SU-DHL-6 (cell line): ENCODE measurements at regions not wholly inside any gene's neighbourhood (a gene's known extent, or its start where the extent isn't known, plus 50 kb on each side); places are given as distances from the start of the nearest gene placed in this dataset.
A peak's percentile ranks its signal among the peaks of the same experiment; 100 is the strongest.

Experiments
- H2AFZ ChIP-seq: fragments of 200-600 bp; sonication (generic); 2 replicates; pipeline ENCODE4 v1.6.1; 2014; ENCODE audit warnings: low read depth, mild to moderate bottlenecking, moderate library complexity, mixed read lengths, antibody characterized with exemption, low read length; ENCODE audit not compliant: severe bottlenecking
- H3F3A ChIP-seq: fragments of 200-600 bp; shearing (Covaris generic); 2 replicates; pipeline ENCODE4 v1.6.0; 2016; ENCODE audit warnings: antibody characterized with exemption, mild to moderate bottlenecking; ENCODE audit not compliant: insufficient read depth
- H3K27ac ChIP-seq: fragments of 200-600 bp; sonication (generic); 2 replicates; pipeline ENCODE4 v1.5.1; 2016; ENCODE audit warnings: low read depth, mild to moderate bottlenecking, low read length, moderate library complexity, mixed read lengths
- H3K27me3 ChIP-seq: fragments of 200-600 bp; sonication (generic), shearing (Covaris generic); 2 replicates; pipeline ENCODE4 v1.6.0; 2014; ENCODE audit warnings: mild to moderate bottlenecking, low read length
- H3K36me3 ChIP-seq: fragments of 200-600 bp; sonication (generic); 2 replicates; pipeline ENCODE4 v1.6.1; 2014; ENCODE audit warnings: mild to moderate bottlenecking, low read length, mixed read lengths
- H3K4me2 ChIP-seq: fragments of 300-600, 200-600 bp; shearing (Covaris generic), sonication (generic); 2 replicates; pipeline ENCODE4 v1.6.0; 2014; ENCODE audit warnings: low read length, low read depth, mild to moderate bottlenecking; ENCODE audit not compliant: poor library complexity, severe bottlenecking
- H3K4me3 ChIP-seq: fragments of 200-600 bp; sonication (generic); 2 replicates; pipeline ENCODE4 v1.5.1; 2014; ENCODE audit warnings: antibody characterized with exemption, low read length, mild to moderate bottlenecking, mixed read lengths; ENCODE audit not compliant: insufficient read depth, poor library complexity, severe bottlenecking
- H3K79me2 ChIP-seq: fragments of 200-600 bp; sonication (generic); 2 replicates; pipeline ENCODE4 v1.6.1; 2014; ENCODE audit warnings: mild to moderate bottlenecking, low read length, moderate library complexity; ENCODE audit not compliant: insufficient read depth
- H3K9ac ChIP-seq: fragments of 200-600 bp; sonication (generic); 2 replicates; pipeline ENCODE4 v1.7.0; 2014; ENCODE audit warnings: mild to moderate bottlenecking, low read length
- H3K9me2 ChIP-seq: fragments of 200-600 bp; sonication (generic); replicated peaks from 2 replicates; pipeline ENCODE4 v1.6.1; 2014; ENCODE audit warnings: low read length; ENCODE audit not compliant: insufficient read depth
- H3K9me3 ChIP-seq: fragments of 200-600 bp; sonication (generic); 2 replicates; pipeline ENCODE4 v1.6.1; 2014; ENCODE audit warnings: low read length, mixed read lengths; ENCODE audit not compliant: insufficient read depth
- H4K20me1 ChIP-seq: fragments of 200-600 bp; sonication (generic); 2 replicates; pipeline ENCODE4 v1.6.1; 2014; ENCODE audit warnings: low read depth, mild to moderate bottlenecking, antibody characterized with exemption, low read length, moderate library complexity, mixed read lengths
- EZH2phosphoT487 ChIP-seq: fragments of 200-600 bp; sonication (generic), shearing (Covaris generic); conservative IDR thresholded peaks from 2 replicates; pipeline ENCODE4 v1.6.1; 2018; ENCODE audit warnings: mild to moderate bottlenecking, antibody characterized with exemption, low read length, moderate library complexity, mixed read lengths
- TF ChIP-seq, protein P1 (sequence below): fragments of 200-600 bp; sonication (generic); IDR thresholded peaks from one replicate; pipeline ENCODE4 v1.5.1; 2017; ENCODE audit warnings: antibody characterized with exemption, mild to moderate bottlenecking, low read length, moderate library complexity; ENCODE audit not compliant: insufficient read depth, poor library complexity, severe bottlenecking

- no peak overlapping the region for H3K27ac ChIP-seq
- H3K4me2 ChIP-seq: peak overlapping the region; percentile 40
- no peaks in the 10 kb centered on the region for H3F3A ChIP-seq
- H2AFZ ChIP-seq: peak overlapping the region; percentile 93
- H3K36me3 ChIP-seq: no peaks in the 10 kb centered on the region
- H3K9me3 ChIP-seq: no peaks in the 10 kb centered on the region
- H3K9me2 ChIP-seq: no peaks in the 10 kb centered on the region
- H3K4me3 ChIP-seq: no peak overlapping the region
- H4K20me1 ChIP-seq: no peaks in the 10 kb centered on the region
- H3K79me2 ChIP-seq: no peaks in the 10 kb centered on the region
- TF ChIP-seq EZH2phosphoT487: no peak
- TF ChIP-seq, protein P1, sequence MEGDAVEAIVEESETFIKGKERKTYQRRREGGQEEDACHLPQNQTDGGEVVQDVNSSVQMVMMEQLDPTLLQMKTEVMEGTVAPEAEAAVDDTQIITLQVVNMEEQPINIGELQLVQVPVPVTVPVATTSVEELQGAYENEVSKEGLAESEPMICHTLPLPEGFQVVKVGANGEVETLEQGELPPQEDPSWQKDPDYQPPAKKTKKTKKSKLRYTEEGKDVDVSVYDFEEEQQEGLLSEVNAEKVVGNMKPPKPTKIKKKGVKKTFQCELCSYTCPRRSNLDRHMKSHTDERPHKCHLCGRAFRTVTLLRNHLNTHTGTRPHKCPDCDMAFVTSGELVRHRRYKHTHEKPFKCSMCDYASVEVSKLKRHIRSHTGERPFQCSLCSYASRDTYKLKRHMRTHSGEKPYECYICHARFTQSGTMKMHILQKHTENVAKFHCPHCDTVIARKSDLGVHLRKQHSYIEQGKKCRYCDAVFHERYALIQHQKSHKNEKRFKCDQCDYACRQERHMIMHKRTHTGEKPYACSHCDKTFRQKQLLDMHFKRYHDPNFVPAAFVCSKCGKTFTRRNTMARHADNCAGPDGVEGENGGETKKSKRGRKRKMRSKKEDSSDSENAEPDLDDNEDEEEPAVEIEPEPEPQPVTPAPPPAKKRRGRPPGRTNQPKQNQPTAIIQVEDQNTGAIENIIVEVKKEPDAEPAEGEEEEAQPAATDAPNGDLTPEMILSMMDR: peak; percentile 42
- no peaks in the 10 kb centered on the region for H3K27me3 ChIP-seq
- no peak overlapping the region for H3K9ac ChIP-seq
Observed at GRCh38 chr5:28344836-28345433, 1306.5 kb upstream of the CDH9 start.

DNA sequence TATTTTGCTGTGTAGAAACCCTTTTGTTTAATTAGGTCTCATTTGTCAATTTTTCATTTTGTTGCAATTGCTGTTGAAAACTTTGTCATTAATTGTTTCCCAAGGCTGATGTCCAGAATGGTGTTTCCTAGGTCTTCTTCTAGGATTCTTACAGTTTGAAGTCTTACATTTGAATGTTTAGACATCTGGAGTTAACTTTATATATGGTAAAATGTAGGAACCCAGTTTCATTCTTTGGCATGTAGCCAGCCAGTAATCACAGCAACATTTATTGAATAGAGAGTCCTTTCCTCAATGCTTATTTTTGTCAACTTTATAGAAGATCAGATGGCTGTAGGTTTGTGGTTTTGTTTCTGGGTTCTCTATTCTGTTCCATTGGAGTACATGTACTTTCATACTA, 1290.8 kb upstream of the CDH9 start:
- no peaks in the 10 kb centered on the region; the same call in 1 of the 2 replicates for H3F3A ChIP-seq
- no peaks in the 10 kb centered on the region for H3K36me3 ChIP-seq
- H3K9me3 ChIP-seq: no peaks in the 10 kb centered on the region
- no peaks in the 10 kb centered on the region for H3K79me2 ChIP-seq
- H3K27me3 ChIP-seq: no peaks in the 10 kb centered on the region
- no peak overlapping the region for H3K4me2 ChIP-seq
- no peak overlapping the region for H3K4me3 ChIP-seq
- no peak overlapping the region for H3K9ac ChIP-seq
- no peak overlapping the region for H3K27ac ChIP-seq
- no peaks in the 10 kb centered on the region for H3K9me2 ChIP-seq
- TF ChIP-seq, protein P1: no peak
- TF ChIP-seq EZH2phosphoT487: no peak
- no peak overlapping the region for H2AFZ ChIP-seq
- H4K20me1 ChIP-seq: no peaks in the 10 kb centered on the region

DNA sequence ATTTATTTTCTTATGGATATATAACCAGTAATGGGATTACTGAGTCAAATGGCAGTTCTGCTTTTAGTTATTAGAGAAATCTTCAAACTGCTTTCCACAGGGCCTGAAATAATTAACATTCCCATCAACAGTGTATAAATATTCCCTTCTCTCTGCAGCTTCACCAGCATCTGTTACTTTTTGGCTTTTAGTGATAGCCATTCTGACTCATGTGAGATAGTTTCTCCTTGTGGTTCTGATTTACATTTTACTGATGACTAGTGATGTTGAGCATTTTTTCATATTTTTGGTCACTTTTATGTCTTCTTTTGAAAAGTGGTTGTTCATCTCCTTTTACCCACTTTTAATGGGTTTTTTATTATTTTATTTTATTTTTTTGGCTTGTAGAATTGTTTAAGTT, 1290.3 kb upstream of the CDH9 start:
- H3K36me3 ChIP-seq: no peaks in the 10 kb centered on the region
- H3K4me2 ChIP-seq: no peak overlapping the region
- no peaks in the 10 kb centered on the region for H3K79me2 ChIP-seq
- H4K20me1 ChIP-seq: no peaks in the 10 kb centered on the region
- no peak overlapping the region for H3K9ac ChIP-seq
- no peak overlapping the region for H3K4me3 ChIP-seq
- TF ChIP-seq, protein P1: no peak
- TF ChIP-seq EZH2phosphoT487: no peak
- H3K9me3 ChIP-seq: no peaks in the 10 kb centered on the region
- no peaks in the 10 kb centered on the region; the same call in 1 of the 2 replicates for H3F3A ChIP-seq
- no peak overlapping the region for H2AFZ ChIP-seq
- H3K9me2 ChIP-seq: no peaks in the 10 kb centered on the region
- H3K27me3 ChIP-seq: no peaks in the 10 kb centered on the region
- H3K27ac ChIP-seq: no peak overlapping the region
